MCF 10A (cell line): ENCODE measurements at regions not wholly inside any gene's neighbourhood (a gene's known extent, or its start where the extent isn't known, plus 50 kb on each side); places are given as distances from the start of the nearest gene placed in this dataset.

Experiments
- BruUV-seq: library from RNA; stranded (reverse); fragments of 400-500 nt; replicated peaks from 2 replicates; lab custom pipeline; 2021; lab: Mats Ljungman, UMichigan
- CTCF ChIA-PET: fragments of 300-600 bp; sonication (Branson Sonifier 250); formaldehyde crosslinking; extraction: SDS; loops from one replicate; lab custom pipeline; 2021; ENCODE audit warnings: antibody characterized with exemption, inconsistent platforms; lab: Yijun Ruan, JAX
- POLR2A ChIA-PET: fragments of 300-600, 350-650 bp; sonication (Branson Sonifier 250); formaldehyde crosslinking; extraction: SDS; loops from one replicate; lab custom pipeline; 2020; ENCODE audit warnings: antibody characterized with exemption, inconsistent platforms; lab: Yijun Ruan, JAX
- DNase-seq: peaks from one replicate; pipeline ENCODE4 v3.0.0-alpha.2; 2018; ENCODE audit not compliant: unreplicated experiment
- H3K27ac Mint-ChIP-seq: one replicate; pipeline ENCODE4 v1.8.0; 2022; ENCODE audit warnings: mild to moderate bottlenecking, low read depth, mixed read lengths; ENCODE audit not compliant: unreplicated experiment
- H3K27me3 Mint-ChIP-seq: one replicate; pipeline ENCODE4 v1.8.0; 2022; ENCODE audit warnings: mixed read lengths; ENCODE audit not compliant: insufficient read depth, unreplicated experiment
- H3K36me3 Mint-ChIP-seq: one replicate; pipeline ENCODE4 v1.8.0; 2022; ENCODE audit warnings: mild to moderate bottlenecking, moderate library complexity, mixed read lengths; ENCODE audit not compliant: insufficient read depth, unreplicated experiment
- H3K4me1 Mint-ChIP-seq: one replicate; pipeline ENCODE4 v1.8.0; 2022; ENCODE audit warnings: mixed read lengths; ENCODE audit not compliant: insufficient read depth, unreplicated experiment
- H3K4me3 Mint-ChIP-seq: one replicate; pipeline ENCODE4 v1.8.0; 2022; ENCODE audit warnings: mild to moderate bottlenecking, moderate library complexity, mixed read lengths; ENCODE audit not compliant: unreplicated experiment
- H3K9me3 Mint-ChIP-seq: one replicate; pipeline ENCODE4 v1.8.0; 2022; ENCODE audit warnings: mixed read lengths; ENCODE audit not compliant: unreplicated experiment
- intact Hi-C: fragments of 100-400 bp; cut with micrococcal nuclease; formaldehyde crosslinking; loops from 2 replicates; pipeline ENCODE4 v1.14.1; 2022
- TF ChIP-seq, protein P1 (sequence below): fragments of 200-600 bp; IDR thresholded peaks from one replicate; pipeline ENCODE4 v1.8.0; 2022; ENCODE audit warnings: antibody characterized with exemption, mild to moderate bottlenecking; ENCODE audit not compliant: unreplicated experiment

- no peak for DNase-seq
- ChIA-PET CTCF (interaction anchor here (0.6 to 0.8 kb wide), 2 partner anchors 607 to 872 kb away, joined by 3 read pairs; no protein-coding TSS in a partner anchor), POLR2A (no interaction called here)
- TF ChIP-seq, protein P1, sequence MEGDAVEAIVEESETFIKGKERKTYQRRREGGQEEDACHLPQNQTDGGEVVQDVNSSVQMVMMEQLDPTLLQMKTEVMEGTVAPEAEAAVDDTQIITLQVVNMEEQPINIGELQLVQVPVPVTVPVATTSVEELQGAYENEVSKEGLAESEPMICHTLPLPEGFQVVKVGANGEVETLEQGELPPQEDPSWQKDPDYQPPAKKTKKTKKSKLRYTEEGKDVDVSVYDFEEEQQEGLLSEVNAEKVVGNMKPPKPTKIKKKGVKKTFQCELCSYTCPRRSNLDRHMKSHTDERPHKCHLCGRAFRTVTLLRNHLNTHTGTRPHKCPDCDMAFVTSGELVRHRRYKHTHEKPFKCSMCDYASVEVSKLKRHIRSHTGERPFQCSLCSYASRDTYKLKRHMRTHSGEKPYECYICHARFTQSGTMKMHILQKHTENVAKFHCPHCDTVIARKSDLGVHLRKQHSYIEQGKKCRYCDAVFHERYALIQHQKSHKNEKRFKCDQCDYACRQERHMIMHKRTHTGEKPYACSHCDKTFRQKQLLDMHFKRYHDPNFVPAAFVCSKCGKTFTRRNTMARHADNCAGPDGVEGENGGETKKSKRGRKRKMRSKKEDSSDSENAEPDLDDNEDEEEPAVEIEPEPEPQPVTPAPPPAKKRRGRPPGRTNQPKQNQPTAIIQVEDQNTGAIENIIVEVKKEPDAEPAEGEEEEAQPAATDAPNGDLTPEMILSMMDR, result no peak
- no TSS peak for BruUV-seq
- H3K27ac Mint-ChIP-seq, result no peak overlapping the region
- intact Hi-C loops, result no loop called here
- peaks cover 17% of the 10 kb centered on the region for H3K27me3 Mint-ChIP-seq
- no peak overlapping the region for H3K4me3 Mint-ChIP-seq
- H3K9me3 Mint-ChIP-seq, result no peaks in the 10 kb centered on the region
- H3K4me1 Mint-ChIP-seq, result no peaks in the 10 kb centered on the region
- H3K36me3 Mint-ChIP-seq, result no peaks in the 10 kb centered on the region
Observed at GRCh38 chr1:29804181-29804899, 568.0 kb downstream of the PTPRU start.

- H3K9me3 Mint-ChIP-seq, result no peaks in the 10 kb centered on the region
- intact Hi-C loops, result no loop called here
- no peaks in the 10 kb centered on the region for H3K36me3 Mint-ChIP-seq
- H3K27me3 Mint-ChIP-seq, result peaks cover 17% of the 10 kb centered on the region
- ChIA-PET CTCF (interaction anchor here (1.6 kb wide), 1 partner anchor 10 kb away, joined by 4 read pairs; no protein-coding TSS in a partner anchor), POLR2A (no interaction called here)
- no peak overlapping the region for H3K4me3 Mint-ChIP-seq
- no TSS peak for BruUV-seq
- no peak for DNase-seq
- no peaks in the 10 kb centered on the region for H3K4me1 Mint-ChIP-seq
- TF ChIP-seq, protein P1, result no peak
- H3K27ac Mint-ChIP-seq, result no peak overlapping the region
Observed at GRCh38 chr1:29803486-29803885, 567.2 kb downstream of the PTPRU start.

- no peak for DNase-seq
- ChIA-PET CTCF (interaction anchor here (1.6 kb wide), 1 partner anchor 9 kb away, joined by 4 read pairs; no protein-coding TSS in a partner anchor), POLR2A (no interaction called here)
- BruUV-seq, result no TSS peak
- Mint-ChIP-seq H3K9me3 (no peaks in the 10 kb centered on the region), H3K27me3 (peaks cover 17% of the 10 kb centered on the region), H3K36me3 (no peaks in the 10 kb centered on the region), H3K27ac (no peak overlapping the region), H3K4me3 (no peak overlapping the region), H3K4me1 (no peaks in the 10 kb centered on the region)
- intact Hi-C loops, result no loop called here
- TF ChIP-seq, protein P1, result no peak
Observed at GRCh38 chr1:29802181-29803068, 566.1 kb downstream of the PTPRU start.

- H3K9me3 Mint-ChIP-seq, result no peaks in the 10 kb centered on the region
- TF ChIP-seq, protein P1, result no peak
- no peak for DNase-seq
- ChIA-PET CTCF (no interaction called here), POLR2A (no interaction called here)
- H3K36me3 Mint-ChIP-seq, result no peaks in the 10 kb centered on the region
- H3K4me1 Mint-ChIP-seq, result no peaks in the 10 kb centered on the region
- intact Hi-C loops, result no loop called here
- peaks cover 17% of the 10 kb centered on the region for H3K27me3 Mint-ChIP-seq
- no TSS peak for BruUV-seq
- no peak overlapping the region for H3K27ac Mint-ChIP-seq
- no peak overlapping the region for H3K4me3 Mint-ChIP-seq
Observed at GRCh38 chr1:29801561-29801973, 565.2 kb downstream of the PTPRU start.
